HepG2 (cell line): ENCODE measurements at regions not wholly inside any gene's neighbourhood (a gene's known extent, or its start where the extent isn't known, plus 50 kb on each side); places are given as distances from the start of the nearest gene placed in this dataset.
"Not testable (repeated sequence)": the region's sequence is repeated elsewhere in the genome, so short reads cannot be mapped to it uniquely, and the experiment has no call there.

Experiments used
- EZH2 ChIP-seq: conservative IDR thresholded peaks from 2 replicates; pipeline ENCODE4 v1.6.1; 2012; ENCODE audit warnings: mild to moderate bottlenecking, low read depth, low read length, moderate library complexity
- FOXP1 ChIP-seq, 2 experiments: fragments of 450-650 bp in 1 of 2; IDR thresholded peaks; 2 replicates each; pipeline ENCODE4 v1.6.1; 2017 to 2018; ENCODE audit warnings: antibody characterized with exemption in 1 of 2
- NR3C1 ChIP-seq: sonication (generic); formaldehyde crosslinking; IDR thresholded peaks from 2 replicates; pipeline ENCODE4 v1.4.0; 2020; ENCODE audit warnings: missing genetic modification reagents
- ZKSCAN1 ChIP-seq: fragments of 150-350 bp; IDR thresholded peaks from 2 replicates; pipeline ENCODE4 v1.6.1; 2014; ENCODE audit warnings: low read length

DNA sequence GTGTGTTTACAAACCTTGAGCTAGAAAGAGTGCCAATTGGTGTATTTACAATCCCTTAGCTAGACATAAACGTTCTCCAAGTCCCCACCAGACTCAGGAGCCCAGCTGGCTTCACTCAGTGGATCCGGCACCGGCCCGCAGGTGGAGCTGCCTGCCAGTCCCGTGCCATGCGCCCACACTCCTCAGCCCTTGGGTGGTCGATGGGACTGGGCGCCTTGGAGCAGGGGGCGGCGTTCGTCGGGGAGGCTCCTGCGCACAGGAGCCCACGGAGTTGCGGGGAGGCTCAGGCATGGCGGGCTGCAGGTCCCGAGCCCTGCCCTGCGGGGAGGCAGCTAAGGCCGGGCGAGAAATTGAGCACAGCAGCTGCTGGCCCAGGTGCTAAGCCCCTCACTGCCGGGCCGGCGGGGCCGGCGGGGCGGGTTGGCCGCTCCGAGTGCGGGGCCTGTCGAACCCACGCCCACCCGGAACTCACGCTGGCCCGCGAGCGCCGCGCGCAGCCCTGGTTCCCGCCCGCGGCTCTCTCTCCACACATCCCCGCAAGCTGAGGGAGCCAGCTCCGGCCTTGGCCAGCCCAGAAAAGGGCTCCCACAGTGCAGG lies 1188.0 kb downstream of the NXPH1 start:
- not testable (repeated sequence) for TF ChIP-seq EZH2; ZKSCAN1; NR3C1 (CRISPR knock-in tag); FOXP1 (IDR thresholded peaks at IDR 0.05); FOXP1 (CRISPR knock-in tag; IDR thresholded peaks at IDR 0.05)
